ENCODE measurements at regions not wholly inside any gene's neighbourhood (a gene's known extent, or its start where the extent isn't known, plus 50 kb on each side); places are given as distances from the start of the nearest gene placed in this dataset.

- Mint-ChIP-seq H3K9me3 (no peaks in the 10 kb centered on the region), H3K4me1 (peaks cover 40% of the 10 kb centered on the region), H3K36me3 (ENCODE audit: low read depth) (no peaks in the 10 kb centered on the region), H3K4me3 (no peak overlapping the region), H3K27me3 (ENCODE audit: insufficient read depth, low read depth, poor library complexity) (peaks cover 5% of the 10 kb centered on the region), H3K27ac (no peak overlapping the region)
- peaks cover 91% of the 10 kb centered on the region for H3K79me2 ChIP-seq (replicated peaks; ENCODE audit: insufficient read depth)
- H3K4me2 ChIP-seq, result no peak overlapping the region
- H3F3A ChIP-seq (replicated peaks; ENCODE audit: low read depth), result no peaks in the 10 kb centered on the region
- no peak for DNase-seq (ENCODE audit: low spot score)
- TF ChIP-seq STAT1 (IDR thresholded peaks at IDR 0.05; ENCODE audit: unreplicated experiment), result no peak
- TF ChIP-seq ZNF114 (CRISPR knock-in tag; IDR thresholded peaks at IDR 0.05), result no peak
- no peak for TF ChIP-seq CREB1 (CRISPR knock-in tag; IDR thresholded peaks at IDR 0.05; ENCODE audit: low read depth)
- no peak for TF ChIP-seq POLR2AphosphoS5 (IDR thresholded peaks at IDR 0.05; ENCODE audit: low read depth)
- no peak for TF ChIP-seq EZH2 (IDR thresholded peaks at IDR 0.05; ENCODE audit: low read depth, unreplicated experiment)
- TF ChIP-seq JUNB (IDR thresholded peaks at IDR 0.05; ENCODE audit: unreplicated experiment), result no peak
- TF ChIP-seq ETS1 (IDR thresholded peaks at IDR 0.05), result no peak
- TF ChIP-seq NANOG (IDR thresholded peaks at IDR 0.05; ENCODE audit: borderline replicate concordance), result no peak
- no peak for ATAC-seq
- peaks cover 80% of the 10 kb centered on the region for H4K20me1 ChIP-seq (replicated peaks; ENCODE audit: insufficient read depth)
- no peak overlapping the region for H3K27ac ChIP-seq (ENCODE audit: low read depth)
- no peak overlapping the region for H3K4me3 ChIP-seq
- no peak overlapping the region for H2AFZ ChIP-seq
- H3K27me3 ChIP-seq (ENCODE audit: insufficient read depth), result no peaks in the 10 kb centered on the region
- no peaks in the 10 kb centered on the region for H3K9me2 ChIP-seq (ENCODE audit: insufficient read depth)
- H3K36me3 ChIP-seq (ENCODE audit: insufficient read depth), result no peaks in the 10 kb centered on the region
- H3K4me1 ChIP-seq (ENCODE audit: insufficient read depth), result peaks cover 11% of the 10 kb centered on the region
Measured at GRCh38 chr22:42187646-42188045, 57.0 kb upstream of the CYP2D6 start.

DNA sequence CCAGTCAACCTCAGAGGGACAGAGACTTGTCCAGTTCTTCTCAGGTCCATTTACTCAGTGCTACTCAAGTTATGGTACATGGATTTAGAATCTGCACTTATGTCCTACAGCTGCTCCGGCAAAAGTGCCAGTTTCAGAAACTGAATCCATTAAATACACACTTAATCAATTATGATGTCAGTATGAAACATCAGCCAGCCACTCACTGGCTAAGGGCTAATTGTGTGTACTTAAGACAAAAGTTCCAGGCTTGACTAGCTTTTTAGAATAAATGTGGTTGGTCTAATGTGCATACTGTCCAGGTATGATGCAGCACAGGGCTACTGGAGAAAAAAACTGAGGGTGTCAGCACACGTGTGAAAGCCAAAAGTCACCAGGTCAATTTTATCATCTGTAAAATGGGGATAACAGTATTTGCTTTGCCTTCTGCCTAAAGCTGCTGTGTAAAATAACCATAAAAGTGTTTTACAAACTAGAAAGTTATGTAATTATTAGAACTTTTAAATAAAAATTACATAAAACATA lies 55.4 kb upstream of the CYP2D6 start:
- DNase-seq (ENCODE audit: low spot score) (no peak), ATAC-seq (no peak)
- H3K4me1 ChIP-seq (ENCODE audit: insufficient read depth), result peaks cover 11% of the 10 kb centered on the region
- H3K4me2 ChIP-seq, result no peak overlapping the region
- H3K27ac ChIP-seq (ENCODE audit: low read depth), result no peak overlapping the region
- H3K27ac Mint-ChIP-seq, result no peak overlapping the region
- H3K4me1 Mint-ChIP-seq, result peaks cover 34% of the 10 kb centered on the region
- no peaks in the 10 kb centered on the region for H3K9me3 Mint-ChIP-seq
- no peaks in the 10 kb centered on the region for H3K9me2 ChIP-seq (ENCODE audit: insufficient read depth)
- no peaks in the 10 kb centered on the region for H3K36me3 Mint-ChIP-seq (ENCODE audit: low read depth)
- no peak overlapping the region for H2AFZ ChIP-seq
- H4K20me1 ChIP-seq (replicated peaks; ENCODE audit: insufficient read depth), result peaks cover 65% of the 10 kb centered on the region
- no peaks in the 10 kb centered on the region for H3F3A ChIP-seq (replicated peaks; ENCODE audit: low read depth)
- H3K4me3 Mint-ChIP-seq, result no peak overlapping the region
- H3K27me3 ChIP-seq (ENCODE audit: insufficient read depth), result no peaks in the 10 kb centered on the region
- H3K4me3 ChIP-seq, result no peak overlapping the region
- peaks cover 7% of the 10 kb centered on the region for H3K27me3 Mint-ChIP-seq (ENCODE audit: insufficient read depth, low read depth, poor library complexity)
- peaks cover 85% of the 10 kb centered on the region for H3K79me2 ChIP-seq (replicated peaks; ENCODE audit: insufficient read depth)
- no peaks in the 10 kb centered on the region for H3K36me3 ChIP-seq (ENCODE audit: insufficient read depth)
- TF ChIP-seq CREB1 (CRISPR knock-in tag; IDR thresholded peaks at IDR 0.05; ENCODE audit: low read depth) (no peak), STAT1 (IDR thresholded peaks at IDR 0.05; ENCODE audit: unreplicated experiment) (no peak), ZNF114 (CRISPR knock-in tag; IDR thresholded peaks at IDR 0.05) (no peak)

GRCh38 chr22:42184852-42185251 lies 54.2 kb upstream of the CYP2D6 start:
- no peak for ATAC-seq
- H3K9me3 Mint-ChIP-seq, result no peaks in the 10 kb centered on the region
- no peak overlapping the region for H3K27ac ChIP-seq (ENCODE audit: low read depth)
- H4K20me1 ChIP-seq (replicated peaks; ENCODE audit: insufficient read depth), result peaks cover 69% of the 10 kb centered on the region
- peaks cover 7% of the 10 kb centered on the region for H3K27me3 Mint-ChIP-seq (ENCODE audit: insufficient read depth, low read depth, poor library complexity)
- H3K4me3 ChIP-seq, result no peak overlapping the region
- peaks cover 11% of the 10 kb centered on the region for H3K4me1 ChIP-seq (ENCODE audit: insufficient read depth)
- no peak overlapping the region for H3K4me3 Mint-ChIP-seq
- H3K9me2 ChIP-seq (ENCODE audit: insufficient read depth), result no peaks in the 10 kb centered on the region
- H3F3A ChIP-seq (replicated peaks; ENCODE audit: low read depth), result no peaks in the 10 kb centered on the region
- no peak overlapping the region for H3K4me2 ChIP-seq
- peaks cover 31% of the 10 kb centered on the region for H3K4me1 Mint-ChIP-seq
- peaks cover 83% of the 10 kb centered on the region for H3K79me2 ChIP-seq (replicated peaks; ENCODE audit: insufficient read depth)
- no peaks in the 10 kb centered on the region for H3K36me3 ChIP-seq (ENCODE audit: insufficient read depth)
- no peak overlapping the region for H3K27ac Mint-ChIP-seq
- no peaks in the 10 kb centered on the region for H3K36me3 Mint-ChIP-seq (ENCODE audit: low read depth)
- no peaks in the 10 kb centered on the region for H3K27me3 ChIP-seq (ENCODE audit: insufficient read depth)
- H2AFZ ChIP-seq, result no peak overlapping the region
- DNase-seq (ENCODE audit: low spot score), result no peak
- TF ChIP-seq JUNB (IDR thresholded peaks at IDR 0.05; ENCODE audit: unreplicated experiment), result no peak
- no peak for TF ChIP-seq EZH2 (IDR thresholded peaks at IDR 0.05; ENCODE audit: low read depth, unreplicated experiment)
- TF ChIP-seq, protein P1, sequence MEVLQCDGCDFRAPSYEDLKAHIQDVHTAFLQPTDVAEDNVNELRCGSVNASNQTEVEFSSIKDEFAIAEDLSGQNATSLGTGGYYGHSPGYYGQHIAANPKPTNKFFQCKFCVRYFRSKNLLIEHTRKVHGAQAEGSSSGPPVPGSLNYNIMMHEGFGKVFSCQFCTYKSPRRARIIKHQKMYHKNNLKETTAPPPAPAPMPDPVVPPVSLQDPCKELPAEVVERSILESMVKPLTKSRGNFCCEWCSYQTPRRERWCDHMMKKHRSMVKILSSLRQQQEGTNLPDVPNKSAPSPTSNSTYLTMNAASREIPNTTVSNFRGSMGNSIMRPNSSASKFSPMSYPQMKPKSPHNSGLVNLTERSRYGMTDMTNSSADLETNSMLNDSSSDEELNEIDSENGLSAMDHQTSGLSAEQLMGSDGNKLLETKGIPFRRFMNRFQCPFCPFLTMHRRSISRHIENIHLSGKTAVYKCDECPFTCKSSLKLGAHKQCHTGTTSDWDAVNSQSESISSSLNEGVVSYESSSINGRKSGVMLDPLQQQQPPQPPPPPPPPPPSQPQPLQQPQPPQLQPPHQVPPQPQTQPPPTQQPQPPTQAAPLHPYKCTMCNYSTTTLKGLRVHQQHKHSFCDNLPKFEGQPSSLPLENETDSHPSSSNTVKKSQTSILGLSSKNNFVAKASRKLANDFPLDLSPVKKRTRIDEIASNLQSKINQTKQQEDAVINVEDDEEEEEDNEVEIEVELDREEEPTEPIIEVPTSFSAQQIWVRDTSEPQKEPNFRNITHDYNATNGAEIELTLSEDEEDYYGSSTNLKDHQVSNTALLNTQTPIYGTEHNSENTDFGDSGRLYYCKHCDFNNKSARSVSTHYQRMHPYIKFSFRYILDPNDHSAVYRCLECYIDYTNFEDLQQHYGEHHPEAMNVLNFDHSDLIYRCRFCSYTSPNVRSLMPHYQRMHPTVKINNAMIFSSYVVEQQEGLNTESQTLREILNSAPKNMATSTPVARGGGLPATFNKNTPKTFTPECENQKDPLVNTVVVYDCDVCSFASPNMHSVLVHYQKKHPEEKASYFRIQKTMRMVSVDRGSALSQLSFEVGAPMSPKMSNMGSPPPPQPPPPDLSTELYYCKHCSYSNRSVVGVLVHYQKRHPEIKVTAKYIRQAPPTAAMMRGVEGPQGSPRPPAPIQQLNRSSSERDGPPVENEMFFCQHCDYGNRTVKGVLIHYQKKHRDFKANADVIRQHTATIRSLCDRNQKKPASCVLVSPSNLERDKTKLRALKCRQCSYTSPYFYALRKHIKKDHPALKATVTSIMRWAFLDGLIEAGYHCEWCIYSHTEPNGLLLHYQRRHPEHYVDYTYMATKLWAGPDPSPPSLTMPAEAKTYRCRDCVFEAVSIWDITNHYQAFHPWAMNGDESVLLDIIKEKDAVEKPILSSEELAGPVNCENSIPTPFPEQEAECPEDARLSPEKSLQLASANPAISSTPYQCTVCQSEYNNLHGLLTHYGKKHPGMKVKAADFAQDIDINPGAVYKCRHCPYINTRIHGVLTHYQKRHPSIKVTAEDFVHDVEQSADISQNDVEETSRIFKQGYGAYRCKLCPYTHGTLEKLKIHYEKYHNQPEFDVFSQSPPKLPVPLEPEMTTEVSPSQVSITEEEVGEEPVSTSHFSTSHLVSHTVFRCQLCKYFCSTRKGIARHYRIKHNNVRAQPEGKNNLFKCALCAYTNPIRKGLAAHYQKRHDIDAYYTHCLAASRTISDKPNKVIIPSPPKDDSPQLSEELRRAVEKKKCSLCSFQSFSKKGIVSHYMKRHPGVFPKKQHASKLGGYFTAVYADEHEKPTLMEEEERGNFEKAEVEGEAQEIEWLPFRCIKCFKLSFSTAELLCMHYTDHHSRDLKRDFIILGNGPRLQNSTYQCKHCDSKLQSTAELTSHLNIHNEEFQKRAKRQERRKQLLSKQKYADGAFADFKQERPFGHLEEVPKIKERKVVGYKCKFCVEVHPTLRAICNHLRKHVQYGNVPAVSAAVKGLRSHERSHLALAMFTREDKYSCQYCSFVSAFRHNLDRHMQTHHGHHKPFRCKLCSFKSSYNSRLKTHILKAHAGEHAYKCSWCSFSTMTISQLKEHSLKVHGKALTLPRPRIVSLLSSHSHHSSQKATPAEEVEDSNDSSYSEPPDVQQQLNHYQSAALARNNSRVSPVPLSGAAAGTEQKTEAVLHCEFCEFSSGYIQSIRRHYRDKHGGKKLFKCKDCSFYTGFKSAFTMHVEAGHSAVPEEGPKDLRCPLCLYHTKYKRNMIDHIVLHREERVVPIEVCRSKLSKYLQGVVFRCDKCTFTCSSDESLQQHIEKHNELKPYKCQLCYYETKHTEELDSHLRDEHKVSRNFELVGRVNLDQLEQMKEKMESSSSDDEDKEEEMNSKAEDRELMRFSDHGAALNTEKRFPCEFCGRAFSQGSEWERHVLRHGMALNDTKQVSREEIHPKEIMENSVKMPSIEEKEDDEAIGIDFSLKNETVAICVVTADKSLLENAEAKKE (CRISPR knock-in tag; IDR thresholded peaks at IDR 0.05), result no peak
- TF ChIP-seq POLR2AphosphoS5 (IDR thresholded peaks at IDR 0.05; ENCODE audit: low read depth), result no peak
- TF ChIP-seq NANOG (IDR thresholded peaks at IDR 0.05; ENCODE audit: borderline replicate concordance), result no peak
- no peak for TF ChIP-seq STAT1 (IDR thresholded peaks at IDR 0.05; ENCODE audit: unreplicated experiment)
